ENCODE measurements at regions not wholly inside any gene's neighbourhood (a gene's known extent, or its start where the extent isn't known, plus 50 kb on each side); places are given as distances from the start of the nearest gene placed in this dataset.

DNA sequence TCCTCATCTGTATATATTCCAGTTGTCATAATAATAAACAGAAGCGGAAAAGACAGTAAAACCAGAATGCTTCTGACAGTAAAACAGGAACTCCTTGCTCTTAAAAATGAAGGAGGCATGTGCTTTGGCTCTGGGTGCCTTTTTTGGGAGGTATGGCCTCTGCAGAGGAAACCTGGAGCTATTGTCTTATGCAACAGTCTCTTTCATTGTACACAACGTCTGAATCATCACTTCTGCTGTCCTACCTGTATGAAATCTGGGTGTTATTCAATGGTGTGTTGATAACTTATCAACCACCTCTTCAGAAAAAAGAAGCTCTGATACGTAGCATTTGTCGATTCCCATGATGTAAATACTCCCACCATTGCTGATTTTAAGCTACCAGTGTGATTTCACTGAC is 64.8 kb downstream of the CDCA7 start:
- Histone ChIP-seq H3K27ac (no peak overlapping the region), H3K9ac (ENCODE audit: insufficient read length) (no peak overlapping the region), H3K36me3 (ENCODE audit: insufficient read depth, low read length) (no peaks in the 10 kb centered on the region), H3K9me3 (ENCODE audit: low read depth, low read length) (no peaks in the 10 kb centered on the region), H3K4me3 (no peak overlapping the region)
- no peak for DNase-seq (ENCODE audit: low read depth, low spot score)
- TF ChIP-seq POLR2AphosphoS5 (IDR thresholded peaks at IDR 0.05; ENCODE audit: borderline replicate concordance, low read depth, low read length) (no peak), EZH2 (IDR thresholded peaks at IDR 0.05) (no peak), FOXP2 (optimal IDR thresholded peaks at IDR 0.05; ENCODE audit: control extremely low read depth, extremely low read length, insufficient read depth) (no peak)

DNA sequence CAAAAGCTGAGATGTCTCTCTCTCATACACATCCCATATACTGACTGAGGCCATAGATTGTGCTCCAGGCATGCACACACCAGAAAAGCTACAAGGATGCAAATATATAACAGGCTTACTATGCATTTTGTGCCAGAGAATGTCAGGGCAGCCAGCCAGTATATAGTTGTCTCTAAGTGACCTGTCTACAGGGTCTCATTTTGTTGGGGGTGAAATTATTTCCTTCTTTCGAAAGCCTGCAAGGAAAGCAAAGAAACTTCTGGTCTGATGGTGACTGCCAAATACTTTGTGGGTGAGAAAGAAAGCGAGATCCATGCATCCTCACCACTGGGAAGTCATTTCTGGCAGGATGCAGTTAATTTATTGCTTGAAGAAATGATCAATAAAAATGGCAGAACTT is 70.2 kb downstream of the CDCA7 start:
- TF ChIP-seq EZH2 (IDR thresholded peaks at IDR 0.05), result no peak
- TF ChIP-seq FOXP2 (optimal IDR thresholded peaks at IDR 0.05; ENCODE audit: control extremely low read depth, extremely low read length, insufficient read depth), result no peak
- Histone ChIP-seq H3K9me3 (ENCODE audit: low read depth, low read length) (no peaks in the 10 kb centered on the region), H3K4me3 (no peak overlapping the region), H3K36me3 (ENCODE audit: insufficient read depth, low read length) (no peaks in the 10 kb centered on the region), H3K27ac (no peak overlapping the region), H3K9ac (ENCODE audit: insufficient read length) (no peak overlapping the region)
- DNase-seq (ENCODE audit: low read depth, low spot score), result no peak

- Histone ChIP-seq H3K4me3 (no peak overlapping the region), H3K9ac (ENCODE audit: insufficient read length) (no peak overlapping the region), H3K9me3 (ENCODE audit: low read depth, low read length) (no peaks in the 10 kb centered on the region), H3K36me3 (ENCODE audit: insufficient read depth, low read length) (no peaks in the 10 kb centered on the region), H3K27ac (no peak overlapping the region)
- DNase-seq (ENCODE audit: low read depth, low spot score), result no peak
- TF ChIP-seq POLR2AphosphoS5 (IDR thresholded peaks at IDR 0.05; ENCODE audit: borderline replicate concordance, low read depth, low read length), result no peak
- TF ChIP-seq EZH2 (IDR thresholded peaks at IDR 0.05), result no peak
- TF ChIP-seq FOXP2 (optimal IDR thresholded peaks at IDR 0.05; ENCODE audit: control extremely low read depth, extremely low read length, insufficient read depth), result no peak
Observed at GRCh38 chr2:173427887-173428668, 73.4 kb downstream of the CDCA7 start.

GRCh38 chr2:173431191-173431590 is 76.5 kb downstream of the CDCA7 start:
- H3K36me3 ChIP-seq (ENCODE audit: insufficient read depth, low read length), result no peaks in the 10 kb centered on the region
- no peak overlapping the region for H3K27ac ChIP-seq
- no peak for DNase-seq (ENCODE audit: low read depth, low spot score)
- H3K9me3 ChIP-seq (ENCODE audit: low read depth, low read length), result no peaks in the 10 kb centered on the region
- H3K9ac ChIP-seq (ENCODE audit: insufficient read length), result no peak overlapping the region
- TF ChIP-seq FOXP2 (optimal IDR thresholded peaks at IDR 0.05; ENCODE audit: control extremely low read depth, extremely low read length, insufficient read depth) (no peak), POLR2AphosphoS5 (IDR thresholded peaks at IDR 0.05; ENCODE audit: borderline replicate concordance, low read depth, low read length) (no peak), EZH2 (IDR thresholded peaks at IDR 0.05) (no peak)
- no peak overlapping the region for H3K4me3 ChIP-seq

DNA sequence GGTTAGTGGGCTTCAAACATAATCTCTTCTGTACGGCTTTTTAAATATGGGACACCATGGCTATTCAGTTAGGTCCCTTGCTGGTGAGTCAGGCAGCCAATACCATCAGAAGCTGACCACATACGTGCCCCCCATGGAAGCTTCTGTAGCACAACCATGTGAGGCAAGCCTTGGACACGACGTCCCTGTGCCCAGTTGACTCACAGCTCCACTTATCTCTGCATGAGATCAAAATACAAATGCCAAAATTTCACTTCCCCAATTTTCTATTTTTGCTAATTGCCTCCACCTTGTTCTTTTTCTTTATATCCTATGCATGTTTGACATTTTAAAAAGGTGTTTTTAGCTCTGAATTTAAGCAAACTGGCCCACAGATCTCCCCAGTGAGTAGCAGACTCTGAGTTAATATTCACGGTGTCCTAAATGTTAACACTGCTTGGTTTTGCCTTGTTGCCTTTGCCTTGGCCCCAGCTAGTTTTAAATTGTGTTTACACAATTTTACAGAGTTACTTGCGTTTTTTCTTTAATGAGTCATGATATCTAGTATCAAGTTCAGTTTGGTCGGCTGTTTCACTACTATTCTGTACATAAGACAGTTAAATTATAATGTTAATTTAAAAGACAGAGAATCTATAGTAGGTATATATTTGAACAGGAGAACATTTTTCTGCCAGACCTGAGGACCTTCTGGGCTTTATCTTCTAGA is 77.5 kb downstream of the CDCA7 start:
- no peaks in the 10 kb centered on the region for H3K9me3 ChIP-seq (ENCODE audit: low read depth, low read length)
- no peak overlapping the region for H3K27ac ChIP-seq
- H3K4me3 ChIP-seq, result no peak overlapping the region
- no peak for TF ChIP-seq POLR2AphosphoS5 (IDR thresholded peaks at IDR 0.05; ENCODE audit: borderline replicate concordance, low read depth, low read length)
- no peak for TF ChIP-seq EZH2 (IDR thresholded peaks at IDR 0.05)
- no peak for TF ChIP-seq FOXP2 (optimal IDR thresholded peaks at IDR 0.05; ENCODE audit: control extremely low read depth, extremely low read length, insufficient read depth)
- H3K9ac ChIP-seq (ENCODE audit: insufficient read length), result no peak overlapping the region
- no peak for DNase-seq (ENCODE audit: low read depth, low spot score)
- no peaks in the 10 kb centered on the region for H3K36me3 ChIP-seq (ENCODE audit: insufficient read depth, low read length)

DNA sequence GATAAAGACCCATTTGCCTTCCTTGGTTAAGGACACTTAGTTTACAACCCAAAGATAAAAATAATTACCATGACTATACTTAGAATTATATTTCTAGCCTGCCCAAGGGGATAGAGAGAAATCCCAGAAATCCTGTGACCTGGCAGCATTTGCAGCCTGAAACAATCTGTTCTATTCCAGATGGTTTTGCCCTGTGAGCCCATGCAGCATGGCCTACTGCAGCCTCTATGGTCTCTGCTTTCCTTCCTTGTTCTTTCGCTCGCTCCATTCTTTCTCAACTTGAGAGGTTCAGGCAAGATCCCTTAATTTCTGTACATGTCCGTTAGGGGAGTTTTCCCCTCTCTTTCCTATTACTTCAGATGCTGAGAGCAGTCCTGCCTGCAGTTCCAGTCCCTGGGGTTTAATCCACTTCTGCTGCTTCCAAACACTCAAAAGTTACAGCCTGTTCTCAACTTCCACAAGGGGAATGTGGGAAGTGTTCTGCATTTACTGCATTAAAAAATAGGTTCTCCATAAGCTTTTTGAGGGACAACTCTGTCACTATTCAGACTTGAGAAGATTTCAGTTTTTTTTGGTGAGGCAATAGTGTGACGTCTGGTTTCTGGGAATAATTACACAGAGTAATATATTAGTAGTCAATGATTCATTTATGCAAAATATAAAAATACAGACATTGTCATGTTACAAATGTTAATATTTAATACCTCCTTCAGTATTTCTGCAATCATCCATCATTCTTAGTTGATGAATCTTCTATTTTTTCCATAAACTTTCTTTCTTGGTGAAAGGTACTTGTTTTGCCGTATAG is 80.3 kb downstream of the CDCA7 start:
- Histone ChIP-seq H3K9ac (ENCODE audit: insufficient read length) (no peak overlapping the region), H3K36me3 (ENCODE audit: insufficient read depth, low read length) (no peaks in the 10 kb centered on the region), H3K27ac (no peak overlapping the region), H3K4me3 (no peak overlapping the region), H3K9me3 (ENCODE audit: low read depth, low read length) (no peaks in the 10 kb centered on the region)
- no peak for DNase-seq (ENCODE audit: low read depth, low spot score)
- TF ChIP-seq EZH2 (IDR thresholded peaks at IDR 0.05) (no peak), POLR2AphosphoS5 (IDR thresholded peaks at IDR 0.05; ENCODE audit: borderline replicate concordance, low read depth, low read length) (no peak), FOXP2 (optimal IDR thresholded peaks at IDR 0.05; ENCODE audit: control extremely low read depth, extremely low read length, insufficient read depth) (no peak)

DNA sequence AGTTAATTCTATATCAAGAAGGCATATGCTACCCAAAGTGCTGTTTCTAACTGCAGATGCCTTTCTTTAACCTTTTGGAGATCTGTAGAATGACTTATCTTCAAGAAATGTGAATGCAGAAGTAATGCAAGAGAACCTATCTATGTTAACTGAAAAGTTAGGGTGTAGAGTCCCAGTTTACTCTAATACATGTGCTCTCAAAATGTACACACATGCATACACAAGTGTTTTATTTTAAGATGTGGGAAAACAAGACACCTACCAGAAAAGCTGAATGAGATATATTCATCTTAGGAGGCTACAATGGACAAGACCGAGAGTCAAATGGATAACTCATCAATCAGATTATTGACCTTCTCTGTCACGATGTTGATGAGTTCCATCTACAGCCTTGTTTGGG is 80.9 kb downstream of the CDCA7 start:
- no peak for DNase-seq (ENCODE audit: low read depth, low spot score)
- Histone ChIP-seq H3K4me3 (no peak overlapping the region), H3K27ac (no peak overlapping the region), H3K9ac (ENCODE audit: insufficient read length) (no peak overlapping the region), H3K9me3 (ENCODE audit: low read depth, low read length) (no peaks in the 10 kb centered on the region), H3K36me3 (ENCODE audit: insufficient read depth, low read length) (no peaks in the 10 kb centered on the region)
- no peak for TF ChIP-seq POLR2AphosphoS5 (IDR thresholded peaks at IDR 0.05; ENCODE audit: borderline replicate concordance, low read depth, low read length)
- TF ChIP-seq FOXP2 (optimal IDR thresholded peaks at IDR 0.05; ENCODE audit: control extremely low read depth, extremely low read length, insufficient read depth), result no peak
- no peak for TF ChIP-seq EZH2 (IDR thresholded peaks at IDR 0.05)

GRCh38 chr2:173436088-173436487 is 81.4 kb downstream of the CDCA7 start:
- TF ChIP-seq POLR2AphosphoS5 (IDR thresholded peaks at IDR 0.05; ENCODE audit: borderline replicate concordance, low read depth, low read length), result no peak
- TF ChIP-seq EZH2 (IDR thresholded peaks at IDR 0.05), result no peak
- no peak for TF ChIP-seq FOXP2 (optimal IDR thresholded peaks at IDR 0.05; ENCODE audit: control extremely low read depth, extremely low read length, insufficient read depth)
- no peak overlapping the region for H3K27ac ChIP-seq
- no peaks in the 10 kb centered on the region for H3K9me3 ChIP-seq (ENCODE audit: low read depth, low read length)
- H3K9ac ChIP-seq (ENCODE audit: insufficient read length), result no peak overlapping the region
- DNase-seq (ENCODE audit: low read depth, low spot score), result no peak
- no peak overlapping the region for H3K4me3 ChIP-seq
- no peaks in the 10 kb centered on the region for H3K36me3 ChIP-seq (ENCODE audit: insufficient read depth, low read length)
